VCaP (cell line): ENCODE measurements at regions not wholly inside any gene's neighbourhood (a gene's known extent, or its start where the extent isn't known, plus 50 kb on each side); places are given as distances from the start of the nearest gene placed in this dataset.
A peak's percentile ranks its signal among the peaks of the same experiment; 100 is the strongest.

Experiments
- H3K27ac ChIP-seq: fragments of 450-650 bp; 2 replicates; pipeline ENCODE4 v1.5.1; 2017
- TF ChIP-seq, protein P1 (sequence below): fragments of 450-650 bp; conservative IDR thresholded peaks from 2 replicates; pipeline ENCODE4 v1.5.1; 2017; ENCODE audit warnings: mild to moderate bottlenecking, moderate library complexity

DNA sequence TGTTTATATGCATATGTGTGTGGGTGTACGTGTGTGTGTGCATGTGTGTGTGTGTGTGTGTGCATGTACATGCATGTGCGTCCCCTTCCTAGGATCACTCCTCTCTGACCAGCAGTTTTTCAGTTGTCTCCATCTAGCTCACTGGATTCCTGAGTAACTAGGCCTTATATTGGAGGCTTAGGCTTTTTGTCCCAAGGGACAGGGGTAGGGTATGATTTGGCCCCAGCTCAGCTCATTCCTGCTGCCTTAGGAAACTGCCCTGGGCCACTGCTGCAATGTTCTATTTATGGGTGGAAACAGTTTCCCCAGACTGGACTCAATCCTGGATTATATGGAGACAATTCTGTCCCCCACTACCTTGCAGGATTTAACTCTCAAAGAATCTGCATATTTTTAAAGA is 68.8 kb upstream of the SDK1 start:
- H3K27ac ChIP-seq = no peak overlapping the region
- TF ChIP-seq, protein P1, sequence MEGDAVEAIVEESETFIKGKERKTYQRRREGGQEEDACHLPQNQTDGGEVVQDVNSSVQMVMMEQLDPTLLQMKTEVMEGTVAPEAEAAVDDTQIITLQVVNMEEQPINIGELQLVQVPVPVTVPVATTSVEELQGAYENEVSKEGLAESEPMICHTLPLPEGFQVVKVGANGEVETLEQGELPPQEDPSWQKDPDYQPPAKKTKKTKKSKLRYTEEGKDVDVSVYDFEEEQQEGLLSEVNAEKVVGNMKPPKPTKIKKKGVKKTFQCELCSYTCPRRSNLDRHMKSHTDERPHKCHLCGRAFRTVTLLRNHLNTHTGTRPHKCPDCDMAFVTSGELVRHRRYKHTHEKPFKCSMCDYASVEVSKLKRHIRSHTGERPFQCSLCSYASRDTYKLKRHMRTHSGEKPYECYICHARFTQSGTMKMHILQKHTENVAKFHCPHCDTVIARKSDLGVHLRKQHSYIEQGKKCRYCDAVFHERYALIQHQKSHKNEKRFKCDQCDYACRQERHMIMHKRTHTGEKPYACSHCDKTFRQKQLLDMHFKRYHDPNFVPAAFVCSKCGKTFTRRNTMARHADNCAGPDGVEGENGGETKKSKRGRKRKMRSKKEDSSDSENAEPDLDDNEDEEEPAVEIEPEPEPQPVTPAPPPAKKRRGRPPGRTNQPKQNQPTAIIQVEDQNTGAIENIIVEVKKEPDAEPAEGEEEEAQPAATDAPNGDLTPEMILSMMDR = no peak

DNA sequence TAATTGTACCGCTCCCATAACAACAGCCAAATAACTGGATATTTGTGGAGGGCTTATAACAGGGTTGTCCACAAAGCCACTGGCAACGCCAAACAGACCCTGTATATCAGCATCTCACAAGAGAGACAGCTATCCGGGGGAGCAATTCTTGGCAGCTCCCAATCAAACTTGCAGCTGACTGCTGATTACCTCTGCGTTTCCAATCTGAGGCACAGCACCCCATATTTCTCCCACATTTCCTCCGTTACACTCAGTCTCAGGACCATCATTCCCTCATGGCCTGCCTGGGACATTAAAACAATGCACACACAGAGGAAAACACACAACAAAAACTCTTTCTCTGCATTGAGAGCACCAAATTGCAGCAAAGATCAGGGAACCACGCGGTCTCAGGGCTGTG is 67.8 kb upstream of the SDK1 start:
- TF ChIP-seq, protein P1 = no peak

DNA sequence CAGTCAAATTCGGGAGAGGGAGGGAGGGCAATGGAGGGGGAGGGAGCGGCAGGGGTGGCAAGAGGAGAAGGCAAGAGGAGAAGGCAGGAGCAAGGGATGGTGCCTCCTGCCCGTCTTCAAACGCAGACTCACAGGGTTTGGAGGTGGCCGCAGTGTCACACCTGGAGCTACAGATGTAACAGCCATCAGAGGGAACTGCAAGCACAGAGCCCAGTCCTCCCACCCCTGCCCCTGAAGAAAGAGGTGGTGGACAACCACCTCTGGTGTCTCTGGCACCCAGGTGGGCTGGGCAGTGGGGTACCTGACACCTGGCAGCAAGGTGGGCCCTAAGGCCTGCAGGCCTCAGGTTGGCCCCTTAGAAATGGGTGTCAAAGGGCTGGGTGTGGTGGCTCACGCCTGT is 67.0 kb upstream of the SDK1 start:
- H3K27ac ChIP-seq = no peak overlapping the region
- TF ChIP-seq, protein P1 = no peak

More for the DNA sequence above, 67.8 kb upstream of the SDK1 start:
- H3K27ac ChIP-seq = no peak overlapping the region

DNA sequence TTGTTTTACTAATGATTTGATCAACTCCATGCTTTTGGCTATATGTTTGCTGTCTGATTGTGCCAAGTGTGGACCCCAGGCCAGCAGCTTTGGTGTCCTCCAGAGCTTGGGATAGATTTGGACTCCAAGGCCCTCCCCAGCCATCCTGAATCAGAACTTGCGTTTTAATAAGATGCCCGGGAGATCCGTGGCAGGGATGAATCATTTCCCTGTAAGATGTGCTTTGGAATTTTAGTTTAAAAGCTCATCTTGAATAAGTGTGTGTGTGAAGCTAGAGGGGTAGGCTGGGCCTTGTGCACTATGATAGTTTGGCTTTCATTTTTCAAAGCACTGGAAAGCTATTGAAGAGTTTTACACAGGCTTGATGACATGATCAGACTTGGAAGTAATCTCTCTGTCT is 66.2 kb upstream of the SDK1 start:
- H3K27ac ChIP-seq = no peak overlapping the region
- TF ChIP-seq, protein P1 = no peak

DNA sequence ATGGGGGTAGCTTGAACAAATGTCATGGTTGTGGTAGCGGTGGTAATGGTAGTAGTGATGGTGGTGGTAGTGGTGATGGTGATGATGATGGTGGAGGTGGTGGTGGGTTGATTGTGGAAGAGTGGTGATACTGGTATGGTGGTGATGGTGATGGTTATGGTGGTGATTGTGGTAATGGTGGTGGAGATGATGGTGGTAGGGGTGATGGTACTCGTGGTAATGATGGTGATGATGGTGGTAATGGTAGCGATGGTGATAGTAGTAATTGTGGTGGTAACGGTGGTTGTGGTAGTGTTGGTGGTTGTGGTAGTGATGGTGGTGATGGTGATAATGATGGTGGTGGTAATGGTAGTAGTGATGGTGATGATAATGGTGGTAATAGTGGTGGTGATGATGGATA is 65.7 kb upstream of the SDK1 start:
- TF ChIP-seq, protein P1 = no peak
- H3K27ac ChIP-seq = no peak overlapping the region

DNA sequence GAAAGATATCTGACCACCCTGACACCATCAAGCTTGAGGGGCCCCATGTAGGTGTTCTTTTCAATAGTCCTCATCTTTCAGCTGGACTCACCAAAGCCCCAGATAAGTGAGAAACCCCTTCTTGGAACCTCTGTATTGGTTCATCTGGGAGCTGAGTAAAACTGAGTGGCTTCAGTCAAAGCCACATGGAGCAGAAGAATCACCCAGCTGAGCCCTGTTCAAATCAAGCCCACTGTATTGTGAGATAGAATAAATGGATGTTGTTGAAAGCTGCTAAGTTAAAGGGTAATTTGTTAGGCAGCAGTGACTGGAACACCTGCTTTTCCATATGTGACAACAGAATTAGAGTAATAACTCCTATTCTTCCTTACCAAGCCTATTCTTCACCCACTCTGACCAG is 64.8 kb upstream of the SDK1 start:
- TF ChIP-seq, protein P1 = no peak
- H3K27ac ChIP-seq = no peak overlapping the region

DNA sequence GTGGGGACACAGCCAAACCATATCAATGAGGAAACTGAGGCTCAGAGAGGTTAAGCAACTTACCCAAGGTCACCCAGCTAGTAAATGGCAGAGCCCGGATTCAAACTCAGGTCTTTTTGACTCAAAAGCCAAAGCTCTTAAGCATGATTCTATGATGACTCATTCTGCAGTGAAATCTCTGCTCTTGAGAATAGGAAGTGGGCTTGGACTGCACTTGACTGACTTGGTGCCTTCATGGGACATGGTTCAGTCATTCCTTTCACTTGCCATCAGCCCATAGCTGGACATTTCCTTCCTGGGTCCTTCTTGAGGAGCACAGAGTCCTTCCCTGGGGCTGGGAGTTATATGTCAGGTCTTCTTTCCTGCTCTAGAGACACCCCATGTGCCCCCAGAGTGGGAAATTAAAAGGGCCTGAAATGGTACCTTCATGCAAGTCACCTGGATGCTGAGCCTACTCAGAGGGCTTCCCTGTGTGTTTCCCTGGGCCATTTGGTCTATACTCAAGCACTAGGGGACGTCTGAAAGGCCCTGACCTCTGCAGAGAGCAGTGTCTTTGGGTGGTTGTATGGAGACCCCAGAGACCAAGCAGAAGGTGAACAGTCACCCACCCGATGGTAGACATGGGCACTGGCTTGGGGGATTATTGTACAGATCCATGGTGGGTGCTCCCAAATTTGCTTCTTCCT is 62.4 kb upstream of the SDK1 start:
- TF ChIP-seq, protein P1 = no peak

More for the DNA sequence above, 62.4 kb upstream of the SDK1 start:
- peak overlapping the region; percentile 20; the same call in 1 of the 2 replicates for H3K27ac ChIP-seq
